NCI-H748 treated with DMSO at 0.1 percent for 48 hours (cell line): ENCODE measurements at regions not wholly inside any gene's neighbourhood (a gene's known extent, or its start where the extent isn't known, plus 50 kb on each side); places are given as distances from the start of the nearest gene placed in this dataset.
A peak's percentile ranks its signal among the peaks of the same experiment; 100 is the strongest.
"Not testable (repeated sequence)": the region's sequence is repeated elsewhere in the genome, so short reads cannot be mapped to it uniquely, and the experiment has no call there.

Experiments used
- DNase-seq: peaks from one replicate; lab custom pipeline; 2025; lab: John Stamatoyannopoulos, UW

- DNase-seq: no peak
Measured at GRCh38 chr7:13578294-13578693, 411.2 kb downstream of the ETV1 start.

- no peak for DNase-seq
Measured at GRCh38 chr7:13581097-13581496, 408.4 kb downstream of the ETV1 start.

- no peak for DNase-seq
Measured at GRCh38 chr7:13593854-13594253, 395.6 kb downstream of the ETV1 start.

- no peak for DNase-seq
Measured at GRCh38 chr7:13602036-13602435, 387.4 kb downstream of the ETV1 start.

GRCh38 chr7:13603016-13603415 lies 386.4 kb downstream of the ETV1 start:
- DNase-seq: no peak

GRCh38 chr7:13603661-13604060 lies 385.8 kb downstream of the ETV1 start:
- DNase-seq: no peak

GRCh38 chr7:13604178-13604577 lies 385.3 kb downstream of the ETV1 start:
- DNase-seq: no peak

GRCh38 chr7:13610372-13610771 lies 379.1 kb downstream of the ETV1 start:
- DNase-seq: no peak

GRCh38 chr7:13615679-13616078 lies 373.8 kb downstream of the ETV1 start:
- no peak for DNase-seq

GRCh38 chr7:13627455-13627854 lies 362.0 kb downstream of the ETV1 start:
- no peak for DNase-seq

GRCh38 chr7:13628239-13629001 lies 361.0 kb downstream of the ETV1 start:
- DNase-seq: no peak

GRCh38 chr7:13631207-13632049 lies 358.0 kb downstream of the ETV1 start:
- DNase-seq: not testable (repeated sequence)

GRCh38 chr7:13633857-13634256 lies 355.6 kb downstream of the ETV1 start:
- no peak for DNase-seq

GRCh38 chr7:13639396-13639795 lies 350.1 kb downstream of the ETV1 start:
- DNase-seq: peak; percentile 98

GRCh38 chr7:13641714-13642113 lies 347.8 kb downstream of the ETV1 start:
- DNase-seq: no peak

GRCh38 chr7:13651167-13651566 lies 338.3 kb downstream of the ETV1 start:
- DNase-seq: no peak

- DNase-seq: no peak
Measured at GRCh38 chr7:13656330-13656729, 333.1 kb downstream of the ETV1 start.

- DNase-seq: no peak
Measured at GRCh38 chr7:13673290-13673689, 316.2 kb downstream of the ETV1 start.

- DNase-seq: no peak
Measured at GRCh38 chr7:13682626-13683025, 306.8 kb downstream of the ETV1 start.

- no peak for DNase-seq
Measured at GRCh38 chr7:13687500-13687899, 302.0 kb downstream of the ETV1 start.

- no peak for DNase-seq
Measured at GRCh38 chr7:13692548-13692947, 296.9 kb downstream of the ETV1 start.

GRCh38 chr7:13702251-13702650 lies 287.2 kb downstream of the ETV1 start:
- no peak for DNase-seq

GRCh38 chr7:13708670-13709069 lies 280.8 kb downstream of the ETV1 start:
- no peak for DNase-seq
